ENCODE measurements at regions not wholly inside any gene's neighbourhood (a gene's known extent, or its start where the extent isn't known, plus 50 kb on each side); places are given as distances from the start of the nearest gene placed in this dataset.
"Not testable (repeated sequence)": the region's sequence is repeated elsewhere in the genome, so short reads cannot be mapped to it uniquely, and the experiment has no call there.

DNA sequence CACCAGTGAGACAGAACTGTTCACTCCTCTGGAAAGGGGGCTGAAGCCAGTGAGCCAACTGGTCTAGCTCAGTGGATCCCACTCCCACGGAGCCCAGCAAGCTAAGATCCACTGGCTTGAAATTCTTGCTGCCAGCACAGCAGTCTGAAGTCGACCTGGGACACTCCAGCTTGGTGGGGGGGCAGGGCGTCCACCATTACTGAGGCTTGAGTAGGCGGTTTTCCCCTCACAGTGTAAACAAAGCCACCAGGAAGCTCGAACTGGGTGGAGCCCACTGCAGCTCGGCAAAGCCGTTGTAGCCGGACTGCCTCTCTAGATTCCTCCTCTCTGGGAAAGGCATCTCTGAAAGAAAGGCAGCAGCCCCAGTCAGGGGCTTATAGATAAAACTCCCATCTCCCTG, 52.3 kb upstream of the BBX start:
- not testable (repeated sequence) for H3K9ac ChIP-seq (ENCODE audit: low read length); H3K27ac ChIP-seq (ENCODE audit: low read depth, low read length); H3K27me3 ChIP-seq (ENCODE audit: control insufficient read depth in 1 of 2, insufficient read depth in 2 of 2, low read length in 2 of 2); H3K9me3 ChIP-seq (ENCODE audit: low read length); H3K36me3 ChIP-seq (ENCODE audit: insufficient read depth, low read length); H3K4me3 ChIP-seq (ENCODE audit: low read depth in 1 of 2, low read length in 2 of 2); H3K4me1 ChIP-seq (ENCODE audit: insufficient read depth, low read length)
